Subcutaneous abdominal adipose tissue (tissue), 5 donors: ENCODE measurements at regions not wholly inside any gene's neighbourhood (a gene's known extent, or its start where the extent isn't known, plus 50 kb on each side); places are given as distances from the start of the nearest gene placed in this dataset.

ENCODE experiments used
- H3K27ac ChIP-seq: one replicate; pipeline ENCODE4 v1.7.0; 2013; ENCODE audit warnings: low read depth, mild to moderate bottlenecking, inconsistent platforms, low read length, moderate library complexity
- H3K27me3 ChIP-seq, 5 donors: one replicate each; pipeline ENCODE4 v1.7.0; 2013; ENCODE audit warnings: low read length in 5 of 5, inconsistent platforms in 1 of 5; ENCODE audit not compliant: control insufficient read depth in 5 of 5, insufficient read depth in 4 of 5
- H3K36me3 ChIP-seq, 5 donors: one replicate each; pipeline ENCODE4 v1.7.0; 2013; ENCODE audit warnings: low read length in 5 of 5; ENCODE audit not compliant: control insufficient read depth in 5 of 5, insufficient read depth in 5 of 5
- H3K4me1 ChIP-seq, 5 donors: one replicate each; pipeline ENCODE4 v1.7.0; 2013; ENCODE audit warnings: low read length in 5 of 5, mild to moderate bottlenecking in 3 of 5, moderate library complexity in 1 of 5; ENCODE audit not compliant: control insufficient read depth in 5 of 5, insufficient read depth in 5 of 5
- H3K4me3 ChIP-seq, 5 donors: one replicate each; pipeline ENCODE4 v1.7.0; 2013; ENCODE audit warnings: low read length in 5 of 5, low read depth in 1 of 5
- H3K9ac ChIP-seq, 5 donors: one replicate each; pipeline ENCODE4 v1.7.0; 2013; ENCODE audit warnings: low read length in 5 of 5, mild to moderate bottlenecking in 4 of 5, moderate library complexity in 3 of 5
- H3K9me3 ChIP-seq, 5 donors: one replicate each; pipeline ENCODE4 v1.7.0; 2013; ENCODE audit warnings: low read length in 5 of 5; ENCODE audit not compliant: control insufficient read depth in 5 of 5
- donor health status: healthy.
- donor health status: healthy.
- donor health status: healthy.
- donor health status: healthy.
- donor health status: healthy.

- H3K4me1 ChIP-seq, result no peaks in the 10 kb centered on the region
- no peaks in the 10 kb centered on the region for H3K27me3 ChIP-seq
- no peak overlapping the region for H3K9ac ChIP-seq
- no peak overlapping the region for H3K27ac ChIP-seq
- H3K4me3 ChIP-seq, result no peak overlapping the region
- H3K36me3 ChIP-seq, result no peaks in the 10 kb centered on the region
- H3K9me3 ChIP-seq, result no peaks in the 10 kb centered on the region
Observed at GRCh38 chr2:122737429-122738077, 982.1 kb downstream of the TSN start.

- Histone ChIP-seq H3K9ac (no peak overlapping the region), H3K27me3 (no peaks in the 10 kb centered on the region), H3K4me3 (no peak overlapping the region), H3K27ac (no peak overlapping the region), H3K36me3 (no peaks in the 10 kb centered on the region), H3K4me1 (no peaks in the 10 kb centered on the region), H3K9me3 (no peaks in the 10 kb centered on the region)
Observed at GRCh38 chr2:122739732-122740593, 984.5 kb downstream of the TSN start.

GRCh38 chr2:122740594-122740948 lies 985.1 kb downstream of the TSN start:
- Histone ChIP-seq H3K27ac (no peak overlapping the region), H3K27me3 (no peaks in the 10 kb centered on the region), H3K4me1 (no peaks in the 10 kb centered on the region), H3K4me3 (no peak overlapping the region), H3K9ac (no peak overlapping the region), H3K36me3 (no peaks in the 10 kb centered on the region), H3K9me3 (no peaks in the 10 kb centered on the region)

GRCh38 chr2:122741403-122741802 lies 986.0 kb downstream of the TSN start:
- no peak overlapping the region for H3K9ac ChIP-seq
- no peak overlapping the region for H3K27ac ChIP-seq
- H3K4me3 ChIP-seq, result no peak overlapping the region
- no peaks in the 10 kb centered on the region for H3K9me3 ChIP-seq
- H3K36me3 ChIP-seq, result no peaks in the 10 kb centered on the region
- H3K27me3 ChIP-seq, result no peaks in the 10 kb centered on the region
- H3K4me1 ChIP-seq, result no peaks in the 10 kb centered on the region

- H3K27me3 ChIP-seq, result no peaks in the 10 kb centered on the region
- H3K4me3 ChIP-seq, result no peak overlapping the region
- H3K27ac ChIP-seq, result no peak overlapping the region
- H3K4me1 ChIP-seq, result no peaks in the 10 kb centered on the region
- H3K9me3 ChIP-seq, result no peaks in the 10 kb centered on the region
- H3K9ac ChIP-seq, result no peak overlapping the region
- no peaks in the 10 kb centered on the region for H3K36me3 ChIP-seq
Observed at GRCh38 chr2:122743021-122743675, 987.7 kb downstream of the TSN start.

GRCh38 chr2:122745603-122746002 lies 990.2 kb downstream of the TSN start:
- Histone ChIP-seq H3K9ac (no peak overlapping the region), H3K4me1 (no peaks in the 10 kb centered on the region), H3K27me3 (no peaks in the 10 kb centered on the region), H3K36me3 (no peaks in the 10 kb centered on the region), H3K4me3 (no peak overlapping the region), H3K27ac (no peak overlapping the region), H3K9me3 (no peaks in the 10 kb centered on the region)

- no peak overlapping the region for H3K4me3 ChIP-seq
- H3K9me3 ChIP-seq, result no peaks in the 10 kb centered on the region
- H3K36me3 ChIP-seq, result no peaks in the 10 kb centered on the region
- no peaks in the 10 kb centered on the region for H3K4me1 ChIP-seq
- H3K27me3 ChIP-seq, result no peaks in the 10 kb centered on the region
- no peak overlapping the region for H3K9ac ChIP-seq
- H3K27ac ChIP-seq, result no peak overlapping the region
Observed at GRCh38 chr2:122747670-122748069, 992.2 kb downstream of the TSN start.

GRCh38 chr2:122748552-122749011 lies 993.1 kb downstream of the TSN start:
- H3K27me3 ChIP-seq, result no peaks in the 10 kb centered on the region

GRCh38 chr2:122749405-122749804 lies 994.0 kb downstream of the TSN start:
- Histone ChIP-seq H3K27ac (no peak overlapping the region), H3K4me1 (no peaks in the 10 kb centered on the region), H3K36me3 (no peaks in the 10 kb centered on the region), H3K27me3 (no peaks in the 10 kb centered on the region), H3K9ac (no peak overlapping the region), H3K9me3 (no peaks in the 10 kb centered on the region), H3K4me3 (no peak overlapping the region)

More at GRCh38 chr2:122748552-122749011, 993.1 kb downstream of the TSN start:
- no peaks in the 10 kb centered on the region for H3K36me3 ChIP-seq
- no peak overlapping the region for H3K9ac ChIP-seq
- H3K4me1 ChIP-seq, result no peaks in the 10 kb centered on the region
- H3K27ac ChIP-seq, result no peak overlapping the region
- H3K9me3 ChIP-seq, result no peaks in the 10 kb centered on the region
- H3K4me3 ChIP-seq, result no peak overlapping the region

GRCh38 chr2:122750095-122750494 lies 994.6 kb downstream of the TSN start:
- Histone ChIP-seq H3K36me3 (no peaks in the 10 kb centered on the region), H3K4me3 (no peak overlapping the region), H3K27ac (no peak overlapping the region), H3K4me1 (no peaks in the 10 kb centered on the region), H3K27me3 (no peaks in the 10 kb centered on the region), H3K9me3 (no peaks in the 10 kb centered on the region), H3K9ac (no peak overlapping the region)
